Keratinocyte (primary cell): ENCODE measurements at regions not wholly inside any gene's neighbourhood (a gene's known extent, or its start where the extent isn't known, plus 50 kb on each side); places are given as distances from the start of the nearest gene placed in this dataset.

ENCODE experiments used
- DNase-seq: peaks from one replicate; pipeline ENCODE4 v3.0.0-alpha.2; 2011; ENCODE audit warnings: low read depth, missing footprints, low spot score
- FAIRE-seq: peaks from 2 replicates; lab custom pipeline; 2011; peaks lifted over from hg19 to GRCh38; lab: Jason Lieb, UNC
- H2AFZ ChIP-seq: 2 replicates; pipeline ENCODE4 v1.6.0; 2012; ENCODE audit warnings: low read length, control low read depth, inconsistent platforms; ENCODE audit not compliant: control insufficient read depth
- H3K27ac ChIP-seq: 2 replicates; pipeline ENCODE4 v1.5.1; 2011; ENCODE audit warnings: low read length; ENCODE audit not compliant: control insufficient read depth, insufficient read depth
- H3K27me3 ChIP-seq: 3 replicates; pipeline ENCODE4 v1.6.0; 2011; ENCODE audit warnings: low read length; ENCODE audit not compliant: control insufficient read depth, insufficient read depth; ENCODE audit errors: extremely low read depth
- H3K36me3 ChIP-seq, 2 experiments: 2 replicates in 1 of 2; 3 replicates in 1 of 2; pipeline ENCODE4 v1.5.1; 2011; ENCODE audit warnings: low read length in 2 of 2, mild to moderate bottlenecking in 1 of 2; ENCODE audit not compliant: control insufficient read depth in 2 of 2, insufficient read depth in 2 of 2; ENCODE audit errors: extremely low read depth in 1 of 2
- H3K4me1 ChIP-seq: 3 replicates; pipeline ENCODE4 v1.5.1; 2011; ENCODE audit warnings: low read length; ENCODE audit not compliant: control insufficient read depth, insufficient read depth; ENCODE audit errors: extremely low read depth
- H3K4me2 ChIP-seq: 3 replicates; pipeline ENCODE4 v1.6.0; 2011; ENCODE audit warnings: low read depth, low read length; ENCODE audit not compliant: control insufficient read depth, insufficient read depth; ENCODE audit errors: extremely low read depth
- H3K4me3 ChIP-seq, 3 experiments: fragments of 200-600 bp in 1 of 3; sonication (generic) in 1 of 3; 2 replicates in 2 of 3; 3 replicates in 1 of 3; pipeline ENCODE4 v1.5.1; 2011 to 2016; ENCODE audit warnings: low read length in 3 of 3, mild to moderate bottlenecking in 3 of 3, control low read depth in 2 of 3, inconsistent platforms in 1 of 3, low read depth in 1 of 3, mixed read lengths in 1 of 3, mixed run types in 1 of 3, moderate library complexity in 1 of 3; ENCODE audit not compliant: control insufficient read depth in 2 of 3, insufficient read depth in 2 of 3; ENCODE audit errors: extremely low read depth in 1 of 3
- H3K79me2 ChIP-seq: 2 replicates; pipeline ENCODE4 v1.6.0; 2012; ENCODE audit warnings: low read length; ENCODE audit not compliant: control insufficient read depth, insufficient read depth
- H3K9ac ChIP-seq: 3 replicates; pipeline ENCODE4 v1.6.0; 2011; ENCODE audit warnings: low read length; ENCODE audit not compliant: control insufficient read depth, insufficient read depth; ENCODE audit errors: extremely low read depth
- H3K9me1 ChIP-seq: 3 replicates; pipeline ENCODE4 v1.6.0; 2011; ENCODE audit warnings: low read length; ENCODE audit not compliant: control insufficient read depth, insufficient read depth; ENCODE audit errors: extremely low read depth
- H3K9me3 ChIP-seq: 2 replicates; pipeline ENCODE4 v1.5.1; 2012; ENCODE audit warnings: low read depth, low read length; ENCODE audit not compliant: control insufficient read depth
- H4K20me1 ChIP-seq: 3 replicates; pipeline ENCODE4 v1.6.0; 2011; ENCODE audit warnings: low read length; ENCODE audit not compliant: control insufficient read depth, insufficient read depth; ENCODE audit errors: extremely low read depth
- CTCF ChIP-seq, 3 experiments: IDR thresholded peaks in 1 of 3; conservative IDR thresholded peaks in 1 of 3; optimal IDR thresholded peaks in 1 of 3; 2 replicates in 2 of 3; 3 replicates in 1 of 3; pipeline versions ENCODE3 to v1.5.1; 2011; ENCODE audit warnings: low read length in 3 of 3, mild to moderate bottlenecking in 3 of 3, moderate library complexity in 2 of 3, control low read depth in 1 of 3, inconsistent platforms in 1 of 3; ENCODE audit not compliant: insufficient read depth in 2 of 3; ENCODE audit errors: extremely low read depth in 1 of 3
- EZH2 ChIP-seq: IDR thresholded peaks from one replicate; pipeline ENCODE4 v1.6.1; 2012; ENCODE audit warnings: inconsistent platforms, mild to moderate bottlenecking, low read length, moderate library complexity
- dilution Hi-C: fragments of 300-500 bp; cut with MboI; formaldehyde crosslinking; loops from one replicate; pipeline ENCODE4 v1.7.0; 2020; ENCODE audit warnings: low sequenced_read_pairs; ENCODE audit not compliant: extremely low pct_ligation_motif_present

- Histone ChIP-seq H3K4me1 (no peaks in the 10 kb centered on the region), H3K27ac (no peak overlapping the region), H3K27me3 (no peaks in the 10 kb centered on the region), H3K9me1 (no peaks in the 10 kb centered on the region), H4K20me1 (no peaks in the 10 kb centered on the region), H3K4me2 (no peak overlapping the region), H3K79me2 (no peaks in the 10 kb centered on the region), H3K4me3 (no peak overlapping the region), H3K9ac (no peak overlapping the region), H3K9me3 (no peaks in the 10 kb centered on the region), H3K36me3 (no peaks in the 10 kb centered on the region), H2AFZ (no peak overlapping the region)
- dilution Hi-C loops = no loop called here
- FAIRE-seq (no peak), DNase-seq (no peak)
- TF ChIP-seq EZH2 (no peak), CTCF (optimal IDR thresholded peaks at IDR 0.05 in 1 of 3, IDR thresholded peaks at IDR 0.05 in 1 of 3, conservative IDR thresholded peaks at IDR 0.05 in 1 of 3; ENCODE audit: extremely low read depth in 1 of 3, insufficient read depth in 2 of 3, low read length in 3 of 3) (no peak)
These were observed 1163.7 kb downstream of the AACS start for GRCh38 chr12:126228936-126229335.

- no peak for DNase-seq
- Histone ChIP-seq H3K9me1 (no peaks in the 10 kb centered on the region), H3K36me3 (no peaks in the 10 kb centered on the region), H3K27me3 (no peaks in the 10 kb centered on the region), H2AFZ (no peak overlapping the region), H3K27ac (no peak overlapping the region), H4K20me1 (no peaks in the 10 kb centered on the region), H3K79me2 (no peaks in the 10 kb centered on the region), H3K4me3 (no peak overlapping the region), H3K4me2 (no peak overlapping the region), H3K9me3 (no peaks in the 10 kb centered on the region), H3K9ac (no peak overlapping the region), H3K4me1 (no peaks in the 10 kb centered on the region)
- TF ChIP-seq EZH2 (no peak), CTCF (optimal IDR thresholded peaks at IDR 0.05 in 1 of 3, IDR thresholded peaks at IDR 0.05 in 1 of 3, conservative IDR thresholded peaks at IDR 0.05 in 1 of 3; ENCODE audit: extremely low read depth in 1 of 3, insufficient read depth in 2 of 3, low read length in 3 of 3) (no peak)
- dilution Hi-C loops = no loop called here
- FAIRE-seq = no peak
These were observed 1167.5 kb downstream of the AACS start for GRCh38 chr12:126232711-126233110.
